GM18867 (cell line): ENCODE measurements at regions not wholly inside any gene's neighbourhood (a gene's known extent, or its start where the extent isn't known, plus 50 kb on each side); places are given as distances from the start of the nearest gene placed in this dataset.

Experiments
- ATAC-seq: cut with Tn5 transposase; IDR thresholded peaks from one replicate; pipeline ENCODE4 v1.9.1; 2021; ENCODE audit warnings: mild to moderate bottlenecking, moderate library complexity; ENCODE audit not compliant: unreplicated experiment

DNA sequence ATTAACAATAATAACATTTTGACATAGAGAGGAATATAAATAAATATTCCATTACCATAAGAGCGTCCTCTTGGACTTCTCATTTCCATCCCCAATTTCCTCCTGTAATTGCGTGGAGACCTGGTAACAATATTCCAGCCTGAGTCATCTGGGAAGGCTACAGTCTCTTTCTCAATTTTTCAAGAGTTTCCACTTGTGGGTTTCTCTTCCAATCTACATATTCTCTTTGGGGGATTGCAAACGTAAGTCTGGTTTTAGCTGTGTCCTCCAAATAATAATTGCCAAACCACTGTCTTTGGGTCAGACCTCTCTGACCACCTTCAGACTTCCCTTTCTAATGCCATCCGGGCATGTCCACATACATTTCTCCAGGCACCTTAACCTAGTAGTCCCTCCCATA, 124.5 kb upstream of the USP24 start:
- no peak for ATAC-seq

DNA sequence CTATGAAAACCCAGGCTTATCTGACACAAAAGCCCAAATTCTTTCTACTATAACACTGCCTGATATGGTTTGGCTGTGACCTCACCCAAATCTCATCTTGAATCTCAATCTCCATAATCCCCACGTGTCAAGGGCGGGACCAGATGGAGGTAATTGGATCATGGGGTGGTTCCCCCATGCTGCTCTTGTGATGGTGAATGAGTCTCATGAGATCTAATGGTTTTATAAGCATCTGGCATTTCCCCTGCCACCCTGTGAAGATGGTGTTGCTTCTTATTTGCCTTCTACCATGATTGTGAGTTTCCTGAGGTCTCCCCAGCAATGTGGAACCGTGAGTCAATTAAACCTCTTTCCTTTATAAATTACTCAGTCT, 123.3 kb upstream of the USP24 start:
- no peak for ATAC-seq

DNA sequence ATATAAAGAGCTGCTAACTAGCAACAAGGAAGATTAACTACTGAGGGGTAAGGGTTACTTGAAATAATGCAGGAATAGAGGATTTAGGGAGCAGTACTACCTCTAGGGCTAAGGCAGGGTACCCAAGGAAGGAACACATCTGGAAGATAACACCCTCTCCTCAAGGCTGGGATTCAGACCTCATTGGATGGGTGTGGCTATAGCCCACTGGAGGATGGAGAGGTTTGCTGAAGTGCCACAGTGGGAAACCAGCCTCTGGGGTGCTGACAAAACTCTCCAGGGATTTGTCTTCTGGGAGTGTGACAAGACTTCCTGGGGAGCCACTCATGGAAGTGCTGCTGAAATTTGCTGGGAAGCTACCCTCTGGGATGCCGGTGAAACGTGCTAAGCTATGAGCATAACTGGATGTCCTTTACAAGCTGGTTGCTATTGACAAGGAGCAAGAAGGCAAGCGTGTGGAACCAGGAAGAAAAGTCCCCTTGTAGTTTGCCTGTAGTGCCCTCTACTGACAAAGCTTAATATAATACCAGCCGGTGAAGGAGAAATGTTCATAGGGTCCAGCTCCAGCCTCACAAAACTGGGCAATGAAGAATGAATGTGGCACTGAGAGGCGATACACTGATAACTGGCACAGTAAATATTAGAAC, 122.8 kb upstream of the USP24 start:
- ATAC-seq = peak; percentile 81

DNA sequence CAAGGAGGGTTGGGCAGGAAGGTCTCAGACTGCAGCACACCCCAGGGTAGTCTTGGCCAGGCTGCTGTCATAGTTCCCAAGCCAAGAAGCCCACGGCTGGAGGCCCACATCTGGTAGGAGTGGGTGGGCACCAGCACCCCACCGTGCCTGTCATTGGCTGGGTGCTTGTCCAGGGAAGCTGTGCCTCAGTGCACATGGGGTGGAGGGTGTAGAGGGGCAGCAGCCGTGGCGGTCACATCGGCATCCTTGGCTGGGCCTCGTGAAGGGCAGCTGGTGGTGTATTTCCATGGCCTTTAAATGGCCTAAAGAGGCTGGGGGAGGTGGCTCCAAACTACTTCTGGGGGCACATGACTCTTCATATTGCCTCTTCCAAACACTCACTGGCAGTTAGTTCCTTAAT, 119.6 kb upstream of the USP24 start:
- ATAC-seq = no peak

DNA sequence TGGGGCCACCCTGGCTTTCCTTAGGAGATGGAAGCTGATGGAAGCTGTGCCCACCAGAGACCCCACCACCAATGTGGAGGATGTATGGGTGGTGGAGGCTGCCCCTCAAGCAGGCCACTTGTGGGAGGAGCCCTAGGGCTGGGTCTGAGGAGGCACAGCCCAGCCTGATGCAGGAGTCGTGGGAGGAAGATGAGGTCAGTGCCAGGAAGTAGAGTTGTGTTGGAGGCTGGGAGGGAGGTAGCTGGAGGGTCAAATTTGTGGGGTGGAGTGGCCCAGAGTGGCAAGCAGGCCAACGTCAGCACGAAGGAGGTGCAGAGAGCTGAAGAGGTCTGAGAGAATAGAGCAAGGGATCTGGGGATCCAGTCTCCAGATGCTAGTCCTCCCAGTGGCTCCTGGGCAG, 119.0 kb upstream of the USP24 start:
- no peak for ATAC-seq

DNA sequence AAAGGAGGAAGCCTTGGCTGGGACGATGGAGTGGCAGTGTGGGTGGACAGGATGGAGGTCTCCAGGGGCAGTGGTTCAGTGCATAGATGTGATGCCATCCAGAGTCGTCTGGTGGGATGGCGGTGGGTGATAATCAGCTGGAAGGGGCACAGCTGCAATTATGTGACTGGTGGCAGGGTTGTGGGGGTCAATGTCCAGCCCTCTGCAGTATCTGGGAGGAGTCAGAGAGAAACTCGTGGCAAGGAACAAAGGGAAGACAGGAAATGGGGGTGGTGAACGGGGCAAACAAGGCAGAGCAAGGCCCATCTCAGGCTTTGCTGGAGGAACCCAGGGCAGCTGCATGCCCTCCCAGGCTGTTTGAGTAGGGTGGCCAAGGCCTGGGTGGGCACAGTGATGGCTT, 118.3 kb upstream of the USP24 start:
- no peak for ATAC-seq

DNA sequence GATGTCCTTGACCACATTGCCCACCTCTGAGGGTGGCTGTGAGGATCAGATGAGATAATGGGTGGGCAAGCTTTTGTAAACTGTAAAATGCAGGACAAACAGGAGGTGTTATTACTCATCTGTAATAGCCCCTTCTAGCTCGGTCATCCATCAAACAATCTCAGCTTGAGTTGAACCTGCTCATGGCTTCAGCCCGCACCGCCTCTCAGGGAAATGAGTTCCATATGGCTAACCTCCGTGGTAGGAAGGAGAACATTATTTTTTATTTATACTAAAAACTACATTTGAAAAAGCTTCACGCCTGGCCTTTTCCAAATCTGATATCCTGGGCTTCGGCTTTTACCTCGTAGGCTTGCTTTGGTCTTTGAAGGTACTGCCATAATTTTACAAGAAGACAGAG, 116.2 kb upstream of the USP24 start:
- no peak for ATAC-seq

DNA sequence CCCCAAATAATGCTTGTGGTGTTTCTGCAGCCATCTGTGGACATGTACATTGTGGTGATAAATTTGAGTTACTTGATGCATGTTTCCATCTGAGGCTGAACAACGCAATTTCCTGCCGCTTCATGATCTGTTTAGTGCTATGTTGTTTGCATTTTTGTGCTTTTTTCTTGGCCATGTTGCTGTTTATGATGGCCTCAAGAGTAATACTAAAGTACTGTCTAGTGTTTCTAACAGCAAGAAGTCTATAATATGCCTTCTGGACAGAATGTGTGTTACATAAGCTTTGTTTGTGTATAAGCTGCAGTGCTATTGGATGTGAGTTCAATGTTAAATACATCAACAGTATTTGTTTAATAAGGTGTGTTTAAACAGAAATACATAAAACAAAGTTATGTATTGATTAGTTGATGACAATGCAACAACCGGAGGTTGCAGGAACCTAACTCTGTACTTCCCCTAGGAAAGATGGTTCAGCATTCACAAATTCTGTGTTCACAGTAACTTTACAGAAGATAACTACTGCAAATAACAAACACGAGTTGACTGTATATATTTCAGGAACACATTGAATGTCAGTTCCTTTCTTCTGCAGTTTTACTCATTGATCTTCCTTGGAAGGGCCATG, 114.8 kb upstream of the USP24 start:
- ATAC-seq = no peak

DNA sequence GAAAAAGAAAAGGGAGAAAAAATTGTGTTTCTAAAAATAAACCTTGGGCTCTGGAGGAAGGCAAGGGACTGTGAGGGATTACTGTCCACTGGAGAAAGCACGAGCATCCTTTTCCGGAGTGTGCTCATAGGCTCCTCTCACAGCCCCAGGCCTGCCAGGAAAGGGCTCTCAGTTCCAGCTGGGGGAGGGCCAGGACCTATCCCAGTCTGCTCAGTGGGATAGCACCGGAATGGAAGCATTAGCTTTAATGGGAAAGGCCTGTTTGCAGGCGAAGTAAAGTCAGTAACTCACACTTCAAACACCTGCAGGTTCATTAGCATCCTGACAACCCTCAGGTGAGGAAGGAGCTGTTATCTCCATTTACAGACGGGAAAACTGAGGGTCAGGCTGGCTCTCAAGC, 113.9 kb upstream of the USP24 start:
- ATAC-seq = no peak

DNA sequence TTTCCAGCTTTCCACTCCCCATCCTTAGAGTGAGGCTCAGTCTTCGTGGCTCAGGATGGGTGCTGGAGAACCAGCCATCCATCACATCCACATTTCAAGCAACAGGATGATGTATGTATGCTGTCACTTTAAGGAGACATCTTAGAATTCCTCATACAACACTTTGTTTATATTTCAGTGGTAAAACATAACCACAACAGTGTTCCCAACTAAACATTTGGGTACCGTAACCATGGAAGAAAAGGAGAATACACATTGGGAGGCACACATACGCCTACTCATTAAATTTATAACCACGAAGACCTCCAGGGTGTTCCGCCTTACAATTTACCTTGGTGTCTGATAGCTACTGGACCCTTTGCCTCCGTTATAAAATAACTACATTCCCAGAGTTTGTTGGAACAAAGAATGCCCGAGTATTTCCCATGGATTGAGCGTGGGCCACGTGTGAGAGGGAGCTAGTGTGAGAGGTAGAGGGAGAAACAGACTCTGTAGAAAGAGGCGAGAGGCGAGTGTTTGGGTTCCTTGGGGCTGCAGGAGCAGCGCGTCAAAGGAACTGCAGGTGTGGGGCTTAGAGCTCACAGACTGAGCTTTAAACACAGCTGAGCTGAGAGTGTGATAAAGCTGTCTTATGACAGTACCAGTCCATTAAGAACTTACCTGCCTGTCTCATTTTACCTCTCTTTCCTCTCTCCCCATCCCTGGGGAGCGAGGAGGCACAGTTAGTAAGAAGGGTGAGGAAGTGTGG, 111.5 kb upstream of the USP24 start:
- ATAC-seq = no peak

DNA sequence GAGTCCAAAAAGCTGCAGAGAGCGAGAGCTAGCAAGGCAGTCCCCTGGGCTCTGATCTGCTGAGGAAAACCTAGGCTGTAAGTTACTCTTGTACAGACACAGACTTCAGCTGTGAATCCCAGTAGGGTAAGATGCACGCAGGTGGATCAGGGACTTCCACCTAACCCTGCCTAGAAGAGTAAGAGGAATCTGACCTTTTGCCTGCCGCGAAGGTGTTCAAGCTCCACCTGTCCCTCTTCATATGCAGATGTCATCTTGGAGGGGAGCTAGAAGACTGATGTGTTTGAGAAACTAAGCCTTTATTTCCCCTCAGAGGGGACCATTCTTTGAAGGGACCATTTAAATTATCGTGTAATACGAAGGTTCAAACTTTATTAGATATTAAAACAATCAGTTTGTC, 108.6 kb upstream of the USP24 start:
- no peak for ATAC-seq

DNA sequence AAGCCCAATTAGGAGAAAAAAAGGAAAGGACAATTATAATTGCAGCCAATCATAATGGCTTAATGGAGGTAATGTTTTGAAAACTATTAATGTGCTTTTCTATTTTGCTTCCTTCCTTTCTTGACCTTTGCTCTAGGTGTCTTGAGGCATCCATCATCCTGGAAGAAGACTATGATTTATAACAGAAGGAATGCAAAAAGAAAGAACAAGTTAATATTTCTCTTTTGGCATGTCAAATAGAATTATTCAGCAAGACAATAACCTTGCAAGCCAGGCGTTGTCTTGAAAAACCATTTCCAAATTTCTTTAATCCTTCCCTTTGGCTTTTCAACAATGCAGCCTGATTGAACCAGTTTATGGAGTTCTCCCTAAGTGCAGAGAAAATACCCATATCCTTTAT, 107.7 kb upstream of the USP24 start:
- ATAC-seq = no peak

DNA sequence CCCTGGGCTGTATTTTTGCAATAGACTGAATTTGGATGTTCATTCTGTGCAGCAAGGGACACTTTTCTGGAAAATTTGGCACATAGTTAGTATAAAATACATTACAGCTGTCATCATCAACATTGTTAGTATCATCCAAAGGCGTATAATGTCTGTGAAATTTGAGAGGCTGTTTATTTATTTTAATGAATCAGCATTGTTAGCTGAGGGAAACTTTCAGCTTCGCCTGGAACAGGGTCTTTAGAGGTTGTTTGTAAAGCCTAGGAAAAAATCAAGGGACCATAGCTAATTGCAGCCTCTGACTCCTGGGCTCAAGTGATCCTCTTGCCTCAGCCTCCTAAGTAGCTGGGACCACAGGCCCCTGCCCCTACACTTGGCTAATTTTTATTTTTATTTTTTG, 106.8 kb upstream of the USP24 start:
- ATAC-seq = no peak

DNA sequence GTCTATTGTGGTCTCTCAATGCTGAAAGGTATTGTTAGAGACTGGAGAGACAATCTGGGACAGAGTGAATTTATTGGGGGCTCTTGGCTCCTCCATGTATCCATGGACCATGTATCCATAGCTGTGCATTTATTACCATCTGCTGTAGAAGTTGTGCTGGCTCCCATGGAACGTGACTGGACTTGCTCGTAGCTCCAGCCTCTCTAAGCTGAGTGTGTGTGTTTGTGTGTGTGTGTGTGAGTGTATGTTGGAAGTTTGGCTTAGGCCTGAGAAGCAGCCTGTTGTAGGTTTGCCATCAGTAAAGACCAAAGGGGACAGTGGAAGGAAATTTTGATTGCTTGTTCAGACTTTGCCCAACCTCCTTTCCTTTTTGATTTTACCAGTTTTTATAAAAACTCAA, 105.7 kb upstream of the USP24 start:
- ATAC-seq = no peak

DNA sequence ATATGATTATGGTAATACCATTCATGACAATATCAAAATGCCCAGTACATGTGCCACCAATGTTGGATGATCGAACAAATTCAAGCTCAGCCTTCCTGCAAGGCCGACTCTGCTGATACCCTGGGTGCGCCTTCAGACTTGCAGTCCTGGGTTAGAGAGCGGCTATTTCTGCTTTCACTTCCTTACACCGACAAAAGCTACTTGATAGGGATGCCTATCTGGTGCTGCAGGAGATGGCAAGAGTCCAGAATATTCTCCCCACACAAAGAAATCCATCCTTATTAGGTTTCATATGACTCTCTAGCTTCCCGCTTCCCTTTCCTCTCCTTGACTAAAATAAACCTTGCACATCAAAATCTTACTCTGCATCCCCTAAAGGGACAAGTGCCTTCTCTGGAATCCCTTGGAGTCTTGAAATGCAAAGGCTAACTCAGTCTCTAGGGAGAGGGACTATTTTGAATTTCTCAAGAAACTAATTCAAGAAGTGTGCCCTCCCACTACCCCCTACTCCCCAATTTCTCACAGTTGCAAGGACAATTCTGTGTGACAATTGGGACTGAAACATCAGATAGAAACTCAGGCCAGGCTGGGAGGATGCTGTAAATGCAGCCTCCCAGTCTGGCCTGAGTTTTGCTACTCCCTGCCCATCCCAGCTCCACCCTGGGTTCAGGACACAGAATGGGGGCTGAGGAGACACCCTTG, 103.1 kb upstream of the USP24 start:
- no peak for ATAC-seq

DNA sequence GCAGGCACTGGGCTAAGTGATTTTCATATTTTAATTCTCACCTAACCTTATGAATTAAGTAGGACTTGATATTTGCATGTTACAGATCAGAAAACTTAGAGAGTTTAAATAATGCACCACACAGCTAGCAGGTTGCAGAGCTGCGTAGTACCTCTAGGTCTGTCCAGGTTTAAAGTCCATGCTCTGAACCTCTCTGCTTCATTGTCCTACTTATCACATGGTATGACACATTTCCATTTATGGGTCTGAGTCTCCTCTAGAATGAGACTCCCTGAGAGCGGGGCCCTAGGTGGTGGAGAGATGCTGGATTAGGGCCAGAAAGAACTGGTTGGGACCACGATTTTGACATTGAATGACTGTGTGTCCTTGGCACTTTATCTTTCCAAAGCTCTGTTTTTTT, 102.5 kb upstream of the USP24 start:
- no peak for ATAC-seq

DNA sequence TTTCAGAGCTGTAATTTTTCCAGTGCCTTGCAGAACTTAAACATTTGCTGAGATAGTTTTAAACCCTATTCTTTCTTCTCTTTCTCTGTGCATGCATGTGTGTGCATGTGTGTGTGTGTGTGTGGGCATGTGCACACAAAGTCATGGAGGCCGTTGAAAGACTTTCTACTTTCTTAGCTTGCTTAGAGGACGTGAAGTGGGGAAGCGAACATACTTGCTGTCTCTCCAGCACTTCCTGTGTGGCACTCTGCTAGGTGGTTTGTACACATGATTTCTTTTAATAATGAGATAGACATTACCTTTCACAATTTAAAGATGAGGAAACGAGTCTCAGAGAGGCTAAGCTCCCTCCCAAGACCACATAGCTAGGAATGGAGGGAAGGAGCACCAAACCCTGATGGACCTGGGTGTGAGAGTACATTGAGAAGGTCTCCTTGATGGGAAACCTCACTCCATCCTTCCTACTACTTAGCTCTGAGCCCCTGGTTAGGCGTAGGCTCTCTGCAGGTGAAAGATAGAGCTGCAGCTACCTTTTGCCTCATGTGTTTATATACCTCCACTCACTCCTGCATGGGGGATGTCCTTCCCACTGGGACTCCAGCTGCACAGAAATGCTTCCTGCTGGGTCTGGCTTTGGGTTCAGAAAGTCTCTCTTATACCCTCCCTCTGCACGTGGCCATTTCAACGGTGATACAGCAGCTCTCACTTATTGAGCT, 101.9 kb upstream of the USP24 start:
- ATAC-seq = no peak

DNA sequence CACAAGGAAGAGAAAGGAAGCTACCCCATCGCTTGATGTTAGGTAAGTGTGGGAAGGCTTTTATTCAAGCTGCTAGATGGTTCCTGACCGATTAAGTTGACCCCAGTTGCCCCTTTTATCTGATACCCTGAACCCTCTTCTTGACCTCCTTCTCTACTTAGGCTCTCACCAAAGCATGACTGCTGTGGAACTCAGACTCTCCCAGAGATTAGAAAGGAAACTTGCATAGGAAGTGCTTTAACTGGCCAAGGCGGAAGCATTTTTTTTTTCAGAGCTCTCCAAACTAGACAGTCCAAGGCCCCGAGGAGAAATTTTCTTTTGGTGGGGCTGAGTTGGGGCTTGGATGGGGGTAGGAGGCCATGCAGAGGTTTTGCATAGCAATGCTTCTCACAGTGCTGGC, 101.3 kb upstream of the USP24 start:
- no peak for ATAC-seq

DNA sequence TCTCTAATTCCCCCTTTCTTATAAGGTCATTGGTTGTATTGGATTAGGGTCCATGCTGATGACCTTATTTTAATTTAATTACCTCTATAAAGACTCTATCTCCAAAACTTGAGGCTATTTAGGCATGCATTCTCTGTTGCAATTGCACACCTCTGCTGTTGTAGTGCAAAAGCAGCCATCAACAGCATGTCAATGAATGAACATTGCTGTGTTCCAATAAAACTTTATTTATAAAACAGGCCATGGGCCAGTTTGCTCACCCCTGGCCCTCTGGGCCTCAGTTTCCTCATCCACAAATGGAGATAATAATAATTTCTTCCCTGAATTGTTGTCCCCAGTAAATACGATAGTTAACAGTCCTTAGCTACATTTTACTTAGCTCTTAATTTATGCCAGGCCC, 100.4 kb upstream of the USP24 start:
- ATAC-seq = no peak

DNA sequence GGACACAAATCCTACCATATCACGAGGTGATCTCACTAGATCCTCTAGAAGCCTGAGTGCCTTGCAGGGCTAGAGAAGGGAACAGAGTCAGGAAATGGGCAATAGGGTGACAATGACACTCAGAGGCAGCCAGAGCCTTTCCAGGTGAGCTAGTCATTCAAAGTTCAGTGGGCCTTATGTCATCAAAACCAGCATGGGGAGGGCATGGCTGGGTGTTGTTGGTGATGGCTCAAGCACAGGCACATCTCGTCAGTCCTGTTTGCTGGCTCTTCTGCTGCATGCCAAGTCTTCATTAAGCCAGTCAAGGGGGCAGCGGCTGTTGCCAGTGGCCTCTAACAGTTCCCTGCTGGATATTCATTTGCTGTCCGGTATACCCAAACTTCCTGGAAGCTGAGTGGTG, 99.6 kb upstream of the USP24 start:
- ATAC-seq = no peak

DNA sequence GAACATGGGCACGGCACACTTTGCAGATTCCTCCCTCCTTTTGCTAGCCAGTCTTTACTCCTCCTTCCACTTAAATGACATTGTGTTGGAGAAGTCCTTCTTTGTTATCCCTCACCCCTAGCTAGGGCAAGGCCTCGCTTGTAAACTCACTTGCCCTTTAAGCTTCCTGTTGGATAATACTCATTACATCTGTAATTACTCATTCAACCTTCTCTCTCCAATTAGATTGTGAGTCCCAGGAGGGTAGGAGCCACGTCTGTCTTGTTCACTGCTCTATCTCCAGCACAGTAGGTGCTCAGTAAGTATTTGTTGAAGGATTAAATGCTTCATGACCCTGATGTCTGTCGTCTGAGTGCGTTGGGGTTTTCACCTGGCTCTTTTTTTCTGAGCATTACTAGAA, 98.7 kb upstream of the USP24 start:
- no peak for ATAC-seq
